MM.1S (cell line): ENCODE measurements at regions not wholly inside any gene's neighbourhood (a gene's known extent, or its start where the extent isn't known, plus 50 kb on each side); places are given as distances from the start of the nearest gene placed in this dataset.

Experiments used
- DNase-seq: peaks from one replicate; pipeline ENCODE4 v3.0.0-alpha.2; 2015
- H2AFZ ChIP-seq: fragments of 300-600 bp; sonication (generic); 2 replicates; pipeline ENCODE4 v1.6.0; 2016; ENCODE audit warnings: antibody characterized with exemption, low read length
- H3F3A ChIP-seq: fragments of 300-600 bp; sonication (generic); 2 replicates; pipeline ENCODE4 v1.6.1; 2016; ENCODE audit warnings: mild to moderate bottlenecking, antibody characterized with exemption, low read length, moderate library complexity, mixed read lengths; ENCODE audit not compliant: insufficient read depth
- H3K27ac ChIP-seq: fragments of 300-600 bp; sonication (generic); 2 replicates; pipeline ENCODE4 v1.5.1; 2016; ENCODE audit warnings: mild to moderate bottlenecking, low read length
- H3K27me3 ChIP-seq: fragments of 300-600 bp; sonication (generic); replicated peaks from 2 replicates; pipeline ENCODE4 v1.6.0; 2016; ENCODE audit warnings: low read length; ENCODE audit not compliant: insufficient read depth
- H3K36me3 ChIP-seq: fragments of 300-600 bp; sonication (generic); replicated peaks from 2 replicates; pipeline ENCODE4 v1.6.1; 2016; ENCODE audit warnings: mild to moderate bottlenecking, low read length, mixed read lengths; ENCODE audit not compliant: insufficient read depth
- H3K4me1 ChIP-seq: fragments of 300-600 bp; sonication (generic); 2 replicates; pipeline ENCODE4 v1.6.1; 2016; ENCODE audit warnings: low read length, mixed read lengths
- H3K4me2 ChIP-seq: fragments of 300-600 bp; sonication (generic); 2 replicates; pipeline ENCODE4 v1.6.0; 2016; ENCODE audit warnings: low read depth, low read length
- H3K4me3 ChIP-seq: fragments of 300-600 bp; sonication (generic); 2 replicates; pipeline ENCODE4 v1.5.1; 2016; ENCODE audit warnings: low read length, mixed read lengths
- H3K79me2 ChIP-seq: fragments of 300-600 bp; sonication (generic); 2 replicates; pipeline ENCODE4 v1.6.1; 2016; ENCODE audit warnings: mixed run types, low read length, mixed read lengths
- H3K9ac ChIP-seq: fragments of 300-600 bp; sonication (generic); 2 replicates; pipeline ENCODE4 v1.6.1; 2016; ENCODE audit warnings: low read length, mixed read lengths
- H3K9me2 ChIP-seq: fragments of 300-600 bp; sonication (generic); replicated peaks from 2 replicates; pipeline ENCODE4 v1.6.1; 2016; ENCODE audit warnings: mild to moderate bottlenecking, low read length, mixed read lengths; ENCODE audit not compliant: insufficient read depth
- H3K9me3 ChIP-seq: fragments of 300-600 bp; sonication (generic); replicated peaks from 2 replicates; pipeline ENCODE4 v1.6.1; 2016; ENCODE audit warnings: mild to moderate bottlenecking, low read length, mixed read lengths; ENCODE audit not compliant: insufficient read depth
- H4K20me1 ChIP-seq: fragments of 300-600 bp; sonication (generic); 2 replicates; pipeline ENCODE4 v1.6.1; 2016; ENCODE audit warnings: mild to moderate bottlenecking, low read length, moderate library complexity, mixed read lengths; ENCODE audit not compliant: insufficient read depth
- CTCF ChIP-seq: fragments of 300-600 bp; sonication (generic); IDR thresholded peaks from 2 replicates; pipeline ENCODE4 v1.5.1; 2016; ENCODE audit warnings: antibody characterized with exemption, low read length, mixed read lengths
- EZH2 ChIP-seq: fragments of 300-600 bp; sonication (generic); optimal IDR thresholded peaks from 2 replicates; pipeline ENCODE3; 2017; ENCODE audit warnings: low read depth, mild to moderate bottlenecking, antibody characterized with exemption, low read length, mixed read lengths
- EZH2phosphoT487 ChIP-seq: fragments of 300-600 bp; sonication (generic); IDR thresholded peaks from 2 replicates; pipeline ENCODE4 v1.6.1; 2018; ENCODE audit warnings: antibody characterized with exemption, low read length

GRCh38 chr17:83182620-83183101 is 103.3 kb downstream of the METRNL start:
- Histone ChIP-seq H3K27ac (no peak overlapping the region), H3K9me2 (no peaks in the 10 kb centered on the region), H2AFZ (no peak overlapping the region), H3K36me3 (no peaks in the 10 kb centered on the region), H3K79me2 (no peaks in the 10 kb centered on the region), H3K9ac (no peak overlapping the region), H3K27me3 (peaks cover 59% of the 10 kb centered on the region), H3F3A (no peaks in the 10 kb centered on the region), H4K20me1 (no peaks in the 10 kb centered on the region), H3K4me2 (no peak overlapping the region), H3K4me1 (no peaks in the 10 kb centered on the region), H3K4me3 (no peak overlapping the region), H3K9me3 (no peaks in the 10 kb centered on the region)
- no peak for TF ChIP-seq EZH2
- TF ChIP-seq EZH2phosphoT487 = no peak
- DNase-seq = no peak

- Histone ChIP-seq H3K9me2 (no peaks in the 10 kb centered on the region), H3K36me3 (no peaks in the 10 kb centered on the region), H3K9me3 (no peaks in the 10 kb centered on the region), H3K4me1 (no peaks in the 10 kb centered on the region), H3F3A (no peaks in the 10 kb centered on the region), H3K4me3 (no peak overlapping the region), H2AFZ (no peak overlapping the region), H3K9ac (no peak overlapping the region), H3K79me2 (no peaks in the 10 kb centered on the region), H3K27me3 (peaks cover 54% of the 10 kb centered on the region), H4K20me1 (no peaks in the 10 kb centered on the region), H3K4me2 (no peak overlapping the region), H3K27ac (no peak overlapping the region)
- DNase-seq = no peak
- TF ChIP-seq EZH2 (no peak), EZH2phosphoT487 (no peak), CTCF (no peak)
These were observed 103.9 kb downstream of the METRNL start for GRCh38 chr17:83183145-83183948.

- Histone ChIP-seq H3K27me3 (peaks cover 52% of the 10 kb centered on the region), H2AFZ (no peak overlapping the region), H4K20me1 (no peaks in the 10 kb centered on the region), H3K9ac (no peak overlapping the region), H3K4me1 (no peaks in the 10 kb centered on the region), H3K4me3 (no peak overlapping the region), H3K9me2 (no peaks in the 10 kb centered on the region), H3K9me3 (no peaks in the 10 kb centered on the region), H3F3A (no peaks in the 10 kb centered on the region), H3K4me2 (no peak overlapping the region), H3K79me2 (no peaks in the 10 kb centered on the region), H3K36me3 (no peaks in the 10 kb centered on the region), H3K27ac (no peak overlapping the region)
- TF ChIP-seq EZH2 = no peak
- TF ChIP-seq CTCF = no peak
- TF ChIP-seq EZH2phosphoT487 = no peak
- no peak for DNase-seq
These were observed 104.6 kb downstream of the METRNL start for GRCh38 chr17:83183951-83184506.
